Peyer's patch (tissue), 4 donors: ENCODE measurements at regions not wholly inside any gene's neighbourhood (a gene's known extent, or its start where the extent isn't known, plus 50 kb on each side); places are given as distances from the start of the nearest gene placed in this dataset.

ENCODE experiments used
- DNase-seq, 3 donors: peaks; one replicate each; pipeline ENCODE4 v3.0.0-alpha.2; 2017 to 2019
- H3K27ac ChIP-seq, 4 donors: fragments of 200-600 bp; sonication (generic); one replicate each; pipeline ENCODE4 v1.5.1; 2016 to 2019
- H3K27me3 ChIP-seq, 2 donors: fragments of 200-600 bp; sonication (generic); one replicate each; pipeline ENCODE4 v1.5.1; 2019
- H3K36me3 ChIP-seq, 3 donors: fragments of 200-600 bp; sonication (generic); one replicate each; pipeline ENCODE4 v1.5.1; 2016 to 2019
- H3K4me1 ChIP-seq, 4 donors: fragments of 200-600 bp; sonication (generic); one replicate each; pipeline ENCODE4 v1.5.1; 2016 to 2019
- H3K4me3 ChIP-seq, 4 donors: fragments of 200-600 bp; sonication (generic); 1 replicate in 3 of 4; 2 replicates in 1 of 4; pipeline ENCODE4 v1.5.1; 2016 to 2019; ENCODE audit warnings: mild to moderate bottlenecking in 1 of 4
- H3K9me3 ChIP-seq, 4 donors: fragments of 200-600 bp; sonication (generic); one replicate each; pipeline ENCODE4 v1.5.1; 2016 to 2019; ENCODE audit warnings: mild to moderate bottlenecking in 1 of 4
- POLR2A ChIP-seq, 2 donors: fragments of 450-650 bp; IDR thresholded peaks; one replicate each; pipeline ENCODE4 v1.5.1; 2017; ENCODE audit warnings: antibody characterized with exemption in 2 of 2, mild to moderate bottlenecking in 2 of 2, moderate library complexity in 2 of 2
- TF ChIP-seq, protein P1 (sequence below), 6 experiments: fragments of 450-650 bp in 4 of 6; fragments of 200-600 bp in 2 of 6; sonication (generic) in 1 of 6; IDR thresholded peaks; one replicate each; pipeline ENCODE4 v1.5.1; 2017 to 2019; ENCODE audit warnings: antibody characterized with exemption in 6 of 6, mild to moderate bottlenecking in 3 of 6, moderate library complexity in 1 of 6

DNA sequence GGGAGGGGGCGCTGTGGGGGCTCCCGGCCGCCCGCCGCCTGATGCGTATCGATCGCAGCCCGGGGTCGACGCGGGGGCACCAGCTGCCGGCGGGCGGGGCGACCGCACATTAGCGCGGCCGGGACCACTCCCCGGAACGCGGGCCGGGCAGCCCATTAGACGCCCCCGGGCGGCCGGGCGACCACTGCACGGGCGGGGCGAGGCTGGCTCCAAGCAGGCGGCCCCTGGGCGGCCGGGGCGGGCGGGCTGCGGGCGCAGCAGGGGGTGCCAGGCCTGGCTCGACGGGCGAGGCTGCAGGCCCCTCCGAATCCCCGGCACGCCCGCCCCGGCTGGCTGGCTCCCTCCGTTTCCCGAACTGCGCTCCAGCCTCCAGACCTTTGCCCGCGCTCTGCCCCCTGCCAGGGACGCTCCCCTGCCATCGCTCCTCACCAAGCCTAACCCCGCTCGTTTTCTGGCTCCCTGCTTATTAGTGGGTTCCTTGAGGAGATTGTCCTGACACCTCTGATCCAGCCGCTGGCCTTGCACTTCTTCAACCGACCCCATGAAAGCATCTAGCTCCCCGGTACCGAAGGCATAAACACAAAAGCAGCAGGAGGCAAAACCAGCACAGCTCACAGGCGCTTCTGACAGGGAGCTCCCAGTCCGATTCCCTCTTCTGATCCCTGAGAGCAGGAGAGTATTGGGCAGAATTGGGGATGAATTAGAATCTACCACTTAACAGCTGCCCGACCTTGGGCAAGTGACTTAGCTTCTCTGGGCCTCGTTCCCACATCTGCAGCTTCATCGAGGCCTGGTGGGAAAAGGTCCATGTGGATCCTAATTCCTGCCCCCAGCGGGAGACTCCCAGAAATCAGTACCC lies 92.6 kb upstream of the CASZ1 start:
- Histone ChIP-seq H3K9me3 (no peaks in the 10 kb centered on the region), H3K4me3 (peak overlapping the region in 2 of 4 donors; percentile 10 to 34), H3K27ac (no peak overlapping the region), H3K4me1 (peaks cover 0 to 8% (median 0%) of the 10 kb centered on the region in 4 donors), H3K27me3 (peaks cover 0 to 4% of the 10 kb centered on the region in 2 donors), H3K36me3 (no peaks in the 10 kb centered on the region)
- no peak for DNase-seq
- TF ChIP-seq POLR2A (IDR thresholded peaks at IDR 0.05), result no peak
- TF ChIP-seq, protein P1, sequence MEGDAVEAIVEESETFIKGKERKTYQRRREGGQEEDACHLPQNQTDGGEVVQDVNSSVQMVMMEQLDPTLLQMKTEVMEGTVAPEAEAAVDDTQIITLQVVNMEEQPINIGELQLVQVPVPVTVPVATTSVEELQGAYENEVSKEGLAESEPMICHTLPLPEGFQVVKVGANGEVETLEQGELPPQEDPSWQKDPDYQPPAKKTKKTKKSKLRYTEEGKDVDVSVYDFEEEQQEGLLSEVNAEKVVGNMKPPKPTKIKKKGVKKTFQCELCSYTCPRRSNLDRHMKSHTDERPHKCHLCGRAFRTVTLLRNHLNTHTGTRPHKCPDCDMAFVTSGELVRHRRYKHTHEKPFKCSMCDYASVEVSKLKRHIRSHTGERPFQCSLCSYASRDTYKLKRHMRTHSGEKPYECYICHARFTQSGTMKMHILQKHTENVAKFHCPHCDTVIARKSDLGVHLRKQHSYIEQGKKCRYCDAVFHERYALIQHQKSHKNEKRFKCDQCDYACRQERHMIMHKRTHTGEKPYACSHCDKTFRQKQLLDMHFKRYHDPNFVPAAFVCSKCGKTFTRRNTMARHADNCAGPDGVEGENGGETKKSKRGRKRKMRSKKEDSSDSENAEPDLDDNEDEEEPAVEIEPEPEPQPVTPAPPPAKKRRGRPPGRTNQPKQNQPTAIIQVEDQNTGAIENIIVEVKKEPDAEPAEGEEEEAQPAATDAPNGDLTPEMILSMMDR (IDR thresholded peaks at IDR 0.05), result no peak

DNA sequence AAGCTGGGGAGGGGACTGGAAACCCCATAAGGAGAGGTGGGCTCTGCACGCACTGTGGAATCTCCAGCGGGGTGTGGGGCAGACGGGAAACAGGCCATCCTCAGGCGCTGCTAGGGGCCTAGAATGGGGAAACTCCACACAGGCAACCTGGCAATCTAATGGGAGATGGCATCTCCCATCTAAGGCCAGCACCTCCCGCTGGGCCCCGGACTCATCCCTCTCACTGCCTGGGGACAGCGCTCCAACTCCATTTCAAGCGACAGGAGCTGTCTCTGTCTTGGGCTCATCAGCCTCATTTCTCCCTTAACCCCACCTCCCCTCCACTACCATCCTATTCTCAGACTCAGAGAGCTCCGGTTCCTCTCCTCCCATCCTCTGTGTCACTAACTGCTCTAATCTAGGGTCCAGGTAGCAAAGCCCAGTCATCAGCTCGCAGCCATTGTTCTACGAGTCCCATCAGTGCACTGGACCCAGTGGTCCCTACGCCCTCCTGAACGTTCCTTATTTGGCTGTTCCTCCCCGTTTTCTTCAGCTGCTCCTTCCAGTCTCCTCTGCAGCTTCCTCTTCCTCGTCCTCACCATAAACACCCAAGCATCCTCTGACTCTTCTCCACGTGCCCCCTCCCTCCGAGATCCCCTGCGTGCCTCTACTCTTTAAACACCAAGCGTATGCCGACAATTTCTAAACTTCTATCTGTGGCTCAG lies 93.4 kb upstream of the CASZ1 start:
- H3K27me3 ChIP-seq, result peaks cover 0 to 4% of the 10 kb centered on the region in 2 donors

DNA sequence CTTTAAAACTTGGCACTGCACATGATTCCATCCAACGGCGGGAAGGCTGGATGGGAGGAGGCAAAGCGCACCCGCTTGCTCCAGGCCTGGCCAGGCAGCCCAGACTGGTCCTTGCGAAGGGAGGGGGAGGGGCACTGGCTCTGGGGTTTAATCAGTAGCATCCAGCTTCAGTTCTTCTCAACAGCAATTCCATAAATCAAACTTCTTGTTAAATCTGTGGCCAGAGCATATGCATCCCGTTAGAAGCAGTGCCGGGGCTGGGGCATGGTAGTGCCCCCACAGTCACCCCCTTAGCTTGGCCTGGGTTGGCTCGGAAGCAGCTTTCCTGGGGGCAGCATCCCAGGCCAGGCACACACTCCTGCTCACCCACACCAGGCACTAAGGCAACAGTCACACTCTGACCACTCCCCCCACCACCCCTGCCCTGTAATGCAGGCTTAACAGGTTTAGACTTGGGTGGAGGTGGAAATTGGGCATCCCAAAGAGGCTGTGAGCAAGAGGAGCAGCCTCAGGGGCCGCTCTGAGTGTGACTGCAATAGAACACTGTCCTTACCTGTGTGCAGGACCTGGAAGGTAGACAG lies 94.1 kb upstream of the CASZ1 start:
- TF ChIP-seq, protein P1 (IDR thresholded peaks at IDR 0.05), result no peak
- TF ChIP-seq POLR2A (IDR thresholded peaks at IDR 0.05), result no peak
- H3K9me3 ChIP-seq, result no peaks in the 10 kb centered on the region
- DNase-seq, result no peak
- H3K4me1 ChIP-seq, result peaks cover 0 to 8% (median 0%) of the 10 kb centered on the region in 4 donors
- H3K4me3 ChIP-seq, result no peak overlapping the region
- peaks cover 0 to 4% of the 10 kb centered on the region in 2 donors for H3K27me3 ChIP-seq
- H3K27ac ChIP-seq, result no peak overlapping the region
- no peaks in the 10 kb centered on the region for H3K36me3 ChIP-seq

More for the DNA sequence above, 93.4 kb upstream of the CASZ1 start:
- Histone ChIP-seq H3K36me3 (no peaks in the 10 kb centered on the region), H3K9me3 (no peaks in the 10 kb centered on the region), H3K4me3 (no peak overlapping the region), H3K4me1 (peaks cover 0 to 8% (median 0%) of the 10 kb centered on the region in 4 donors), H3K27ac (no peak overlapping the region)
- no peak for DNase-seq
- TF ChIP-seq, protein P1 (IDR thresholded peaks at IDR 0.05), result no peak
- TF ChIP-seq POLR2A (IDR thresholded peaks at IDR 0.05), result no peak

DNA sequence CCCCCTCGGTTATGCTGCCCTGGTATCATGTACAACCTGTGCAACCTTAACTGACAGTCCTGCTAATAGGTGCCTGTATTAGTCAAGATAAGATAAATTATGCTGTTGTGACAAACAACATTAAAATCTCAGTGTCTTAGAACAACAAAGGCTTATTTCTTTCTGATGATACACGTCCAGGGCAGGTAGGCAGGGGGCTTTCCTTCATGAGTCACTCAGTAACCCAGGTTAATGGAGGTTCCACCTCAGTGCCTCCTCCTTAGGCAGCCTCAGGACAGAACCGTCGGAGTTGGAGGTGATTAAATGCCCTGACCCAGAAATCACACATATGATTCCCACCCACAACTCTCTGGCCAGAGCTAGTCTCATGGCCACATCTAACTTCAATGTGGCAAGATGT lies 94.6 kb upstream of the CASZ1 start:
- DNase-seq, result no peak
- peaks cover 0 to 4% of the 10 kb centered on the region in 2 donors for H3K27me3 ChIP-seq
- no peak overlapping the region for H3K27ac ChIP-seq
- H3K4me3 ChIP-seq, result no peak overlapping the region
- H3K9me3 ChIP-seq, result no peaks in the 10 kb centered on the region
- peaks cover 0 to 8% (median 0%) of the 10 kb centered on the region in 4 donors for H3K4me1 ChIP-seq
- no peaks in the 10 kb centered on the region for H3K36me3 ChIP-seq
- no peak for TF ChIP-seq POLR2A (IDR thresholded peaks at IDR 0.05)
- TF ChIP-seq, protein P1 (IDR thresholded peaks at IDR 0.05), result no peak

DNA sequence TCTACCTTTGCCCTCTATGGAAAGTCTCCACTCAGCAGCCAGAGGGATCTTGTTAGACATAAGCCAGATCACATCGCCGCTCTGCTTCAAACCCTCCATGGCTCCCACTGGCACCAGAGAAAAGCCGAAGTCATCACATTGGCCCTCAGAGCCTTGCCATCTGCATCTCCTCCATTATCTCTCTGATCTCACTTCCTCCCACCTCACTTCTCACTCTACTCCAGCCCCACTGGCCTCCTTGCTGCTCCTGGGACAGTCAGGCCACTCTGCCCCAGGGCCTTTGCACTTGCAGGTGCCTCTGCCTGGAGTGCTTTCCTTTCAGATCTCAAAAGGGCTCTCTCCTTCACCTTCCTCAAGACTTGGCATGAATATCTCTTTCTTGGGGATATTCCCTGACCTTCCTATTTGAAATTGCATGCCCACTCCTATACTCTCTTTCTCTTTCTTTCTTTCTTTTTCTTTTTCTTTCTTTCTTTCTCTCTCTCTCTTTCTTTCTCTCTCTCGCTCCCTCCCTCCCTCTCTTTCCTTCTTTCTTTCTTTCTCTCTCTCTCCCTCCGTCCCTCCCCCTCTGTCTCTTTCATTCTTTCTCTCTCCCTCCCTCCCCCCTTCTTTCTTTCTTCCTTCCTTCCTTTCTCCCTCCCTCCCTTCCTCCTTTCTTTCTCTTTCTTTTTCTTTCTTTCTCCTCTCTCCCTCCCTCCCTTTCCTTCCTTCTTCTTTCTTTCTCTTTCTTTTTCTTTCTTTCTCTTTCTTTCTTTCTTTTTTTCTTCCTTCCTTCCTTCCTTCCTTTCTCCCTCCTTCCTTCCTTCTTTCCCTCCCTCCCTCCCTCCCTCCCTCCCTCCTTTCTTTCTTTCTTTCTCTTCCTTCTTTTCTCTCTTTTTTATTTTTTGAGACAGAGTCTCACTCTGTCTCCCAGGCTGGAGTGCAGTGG lies 96.0 kb upstream of the CASZ1 start:
- Histone ChIP-seq H3K27me3 (peaks cover 0 to 4% of the 10 kb centered on the region in 2 donors), H3K9me3 (no peaks in the 10 kb centered on the region), H3K4me1 (peaks cover 0 to 8% (median 0%) of the 10 kb centered on the region in 4 donors), H3K4me3 (no peak overlapping the region), H3K27ac (no peak overlapping the region), H3K36me3 (no peaks in the 10 kb centered on the region)
- DNase-seq, result no peak
- TF ChIP-seq, protein P1 (IDR thresholded peaks at IDR 0.05), result no peak
- no peak for TF ChIP-seq POLR2A (IDR thresholded peaks at IDR 0.05)
